ENCODE measurements at regions not wholly inside any gene's neighbourhood (a gene's known extent, or its start where the extent isn't known, plus 50 kb on each side); places are given as distances from the start of the nearest gene placed in this dataset.

- H3K9me3 ChIP-seq (ENCODE audit: control insufficient read depth, low read depth, low read length): no peaks in the 10 kb centered on the region
- H3K9ac ChIP-seq (ENCODE audit: control insufficient read depth, extremely low read depth, insufficient read depth, low read length): no peak overlapping the region
- FAIRE-seq (no peak), DNase-seq (ENCODE audit: low read depth, low spot score) (no peak)
- H3K27ac ChIP-seq (ENCODE audit: control insufficient read depth, insufficient read depth, low read length): no peak overlapping the region
- H3K4me1 ChIP-seq (ENCODE audit: control insufficient read depth, extremely low read depth, insufficient read depth, low read length): no peaks in the 10 kb centered on the region
- no peaks in the 10 kb centered on the region for H3K27me3 ChIP-seq (ENCODE audit: control insufficient read depth, extremely low read depth, insufficient read depth, low read length)
- no peaks in the 10 kb centered on the region for H4K20me1 ChIP-seq (ENCODE audit: control insufficient read depth, extremely low read depth, insufficient read depth, low read length)
- H3K4me2 ChIP-seq (ENCODE audit: control insufficient read depth, extremely low read depth, insufficient read depth, low read depth, low read length): no peak overlapping the region
- no peaks in the 10 kb centered on the region for H3K36me3 ChIP-seq (ENCODE audit: control insufficient read depth in 2 of 2, extremely low read depth in 1 of 2, insufficient read depth in 2 of 2, low read length in 2 of 2)
- H3K9me1 ChIP-seq (ENCODE audit: control insufficient read depth, extremely low read depth, insufficient read depth, low read length): no peaks in the 10 kb centered on the region
- no peak for TF ChIP-seq CTCF (optimal IDR thresholded peaks at IDR 0.05 in 1 of 3, IDR thresholded peaks at IDR 0.05 in 1 of 3, conservative IDR thresholded peaks at IDR 0.05 in 1 of 3; ENCODE audit: extremely low read depth in 1 of 3, insufficient read depth in 2 of 3, low read length in 3 of 3)
- no peak for TF ChIP-seq EZH2 (IDR thresholded peaks at IDR 0.05; ENCODE audit: low read length)
- H3K79me2 ChIP-seq (ENCODE audit: control insufficient read depth, insufficient read depth, low read length): no peaks in the 10 kb centered on the region
- no peak overlapping the region for H2AFZ ChIP-seq (ENCODE audit: control insufficient read depth, low read length)
- dilution Hi-C loops (cut with MboI; ENCODE audit: extremely low pct_ligation_motif_present, low sequenced_read_pairs): no loop called here
- H3K4me3 ChIP-seq (ENCODE audit: control insufficient read depth in 2 of 3, extremely low read depth in 1 of 3, insufficient read depth in 2 of 3, low read depth in 1 of 3, low read length in 3 of 3): no peak overlapping the region
Measured at GRCh38 chr7:112886208-112886607, 96.0 kb upstream of the TMEM168 start.

- H3K27me3 ChIP-seq (ENCODE audit: control insufficient read depth, extremely low read depth, insufficient read depth, low read length): no peaks in the 10 kb centered on the region
- H2AFZ ChIP-seq (ENCODE audit: control insufficient read depth, low read length): no peak overlapping the region
- H3K9ac ChIP-seq (ENCODE audit: control insufficient read depth, extremely low read depth, insufficient read depth, low read length): no peak overlapping the region
- no peak for FAIRE-seq
- H3K4me1 ChIP-seq (ENCODE audit: control insufficient read depth, extremely low read depth, insufficient read depth, low read length): no peaks in the 10 kb centered on the region
- H3K27ac ChIP-seq (ENCODE audit: control insufficient read depth, insufficient read depth, low read length): no peak overlapping the region
- DNase-seq (ENCODE audit: low read depth, low spot score): no peak
- H3K36me3 ChIP-seq (ENCODE audit: control insufficient read depth in 2 of 2, extremely low read depth in 1 of 2, insufficient read depth in 2 of 2, low read length in 2 of 2): no peaks in the 10 kb centered on the region
- H4K20me1 ChIP-seq (ENCODE audit: control insufficient read depth, extremely low read depth, insufficient read depth, low read length): no peaks in the 10 kb centered on the region
- dilution Hi-C loops (cut with MboI; ENCODE audit: extremely low pct_ligation_motif_present, low sequenced_read_pairs): no loop called here
- no peak overlapping the region for H3K4me3 ChIP-seq (ENCODE audit: control insufficient read depth in 2 of 3, extremely low read depth in 1 of 3, insufficient read depth in 2 of 3, low read depth in 1 of 3, low read length in 3 of 3)
- H3K79me2 ChIP-seq (ENCODE audit: control insufficient read depth, insufficient read depth, low read length): no peaks in the 10 kb centered on the region
- H3K4me2 ChIP-seq (ENCODE audit: control insufficient read depth, extremely low read depth, insufficient read depth, low read depth, low read length): no peak overlapping the region
- H3K9me1 ChIP-seq (ENCODE audit: control insufficient read depth, extremely low read depth, insufficient read depth, low read length): no peaks in the 10 kb centered on the region
- no peak for TF ChIP-seq CTCF (optimal IDR thresholded peaks at IDR 0.05 in 1 of 3, IDR thresholded peaks at IDR 0.05 in 1 of 3, conservative IDR thresholded peaks at IDR 0.05 in 1 of 3; ENCODE audit: extremely low read depth in 1 of 3, insufficient read depth in 2 of 3, low read length in 3 of 3)
- TF ChIP-seq EZH2 (IDR thresholded peaks at IDR 0.05; ENCODE audit: low read length): no peak
- no peaks in the 10 kb centered on the region for H3K9me3 ChIP-seq (ENCODE audit: control insufficient read depth, low read depth, low read length)
Measured at GRCh38 chr7:112882991-112883390, 92.8 kb upstream of the TMEM168 start.

Data from keratinocyte (primary cell).